SK-N-SH (cell line): ENCODE measurements at regions not wholly inside any gene's neighbourhood (a gene's known extent, or its start where the extent isn't known, plus 50 kb on each side); places are given as distances from the start of the nearest gene placed in this dataset.

Experiments
- CTCF ChIP-seq: fragments of 200-600 bp; sonication (generic); IDR thresholded peaks from 2 replicates; pipeline ENCODE4 v1.6.1; 2017; ENCODE audit warnings: antibody characterized with exemption, mild to moderate bottlenecking, moderate library complexity
- ELF1 ChIP-seq: IDR thresholded peaks from 2 replicates; pipeline ENCODE4 v1.4.0; 2012
- EP300 ChIP-seq, 2 experiments: IDR thresholded peaks; 2 replicates each; pipeline versions ENCODE4 v1.4.0 to v1.6.1; 2012; ENCODE audit warnings: borderline replicate concordance in 1 of 2, low read depth in 1 of 2, low read length in 1 of 2
- EZH2phosphoT487 ChIP-seq: fragments of 200-600 bp; sonication (generic); IDR thresholded peaks from 2 replicates; pipeline ENCODE4 v1.6.1; 2017; ENCODE audit warnings: low read depth, mixed run types, mild to moderate bottlenecking, antibody characterized with exemption, moderate library complexity, borderline replicate concordance
- FOXJ3 ChIP-seq: sonication (generic); formaldehyde crosslinking; IDR thresholded peaks from 2 replicates; pipeline ENCODE4 v1.5.1; 2020; ENCODE audit warnings: mild to moderate bottlenecking, missing genetic modification reagents
- FOXM1 ChIP-seq: IDR thresholded peaks from 2 replicates; pipeline ENCODE4 v1.4.0; 2012; ENCODE audit warnings: low read depth, mild to moderate bottlenecking
- NRF1 ChIP-seq: IDR thresholded peaks from 2 replicates; pipeline ENCODE4 v1.6.1; 2012; ENCODE audit warnings: low read depth, mild to moderate bottlenecking, low read length
- POLR2AphosphoS5 ChIP-seq: IDR thresholded peaks from 2 replicates; pipeline ENCODE4 v1.6.1; 2012; ENCODE audit warnings: low read depth, low read length
- TAF1 ChIP-seq: IDR thresholded peaks from 2 replicates; pipeline ENCODE4 v1.6.1; 2012; ENCODE audit warnings: low read depth, mild to moderate bottlenecking, low read length, moderate library complexity, borderline replicate concordance

- TF ChIP-seq CTCF (no peak), POLR2AphosphoS5 (no peak), FOXJ3 (CRISPR knock-in tag) (no peak), EP300 (IDR thresholded peaks at IDR 0.05; ENCODE audit: borderline replicate concordance in 1 of 2, low read depth in 1 of 2, low read length in 1 of 2) (no peak), TAF1 (no peak), FOXM1 (no peak), NRF1 (no peak), ELF1 (no peak), EZH2phosphoT487 (no peak)
These were observed 2033.9 kb upstream of the PCDH20 start for GRCh38 chr13:63449550-63449949.
